ENCODE measurements at regions not wholly inside any gene's neighbourhood (a gene's known extent, or its start where the extent isn't known, plus 50 kb on each side); places are given as distances from the start of the nearest gene placed in this dataset.

GRCh38 chr2:38487852-38488251 lies 110.8 kb upstream of the ATL2 start:
- TF ChIP-seq EP300 (IDR thresholded peaks at IDR 0.05) (no peak), CTCF (IDR thresholded peaks at IDR 0.05) (no peak), POLR2A (IDR thresholded peaks at IDR 0.05; ENCODE audit: low read depth) (no peak)
